ES-I3 (cell line): ENCODE measurements at regions not wholly inside any gene's neighbourhood (a gene's known extent, or its start where the extent isn't known, plus 50 kb on each side); places are given as distances from the start of the nearest gene placed in this dataset.
"Not testable (repeated sequence)": the region's sequence is repeated elsewhere in the genome, so short reads cannot be mapped to it uniquely, and the experiment has no call there.

ENCODE experiments used
- H3K36me3 ChIP-seq: 2 replicates; pipeline ENCODE4 v1.6.1; 2013; ENCODE audit warnings: mild to moderate bottlenecking, low read length, control low read depth, moderate library complexity; ENCODE audit not compliant: insufficient read depth
- H3K4me1 ChIP-seq: 2 replicates; pipeline ENCODE4 v1.6.1; 2013; ENCODE audit warnings: mild to moderate bottlenecking, control low read depth, low read length; ENCODE audit not compliant: insufficient read depth
- H3K9ac ChIP-seq: 2 replicates; pipeline ENCODE4 v1.6.1; 2013; ENCODE audit warnings: low read depth, mild to moderate bottlenecking, low read length, moderate library complexity
- H3K9me3 ChIP-seq: 2 replicates; pipeline ENCODE4 v1.6.1; 2013; ENCODE audit warnings: mild to moderate bottlenecking, low read length, moderate library complexity; ENCODE audit not compliant: control insufficient read depth, insufficient read depth

GRCh38 chr5:63228154-63228553, 649.5 kb downstream of the LRRC70 start:
- Histone ChIP-seq H3K36me3 (no peaks in the 10 kb centered on the region), H3K9me3 (no peaks in the 10 kb centered on the region), H3K4me1 (no peaks in the 10 kb centered on the region), H3K9ac (no peak overlapping the region)

GRCh38 chr5:63220244-63220643, 641.6 kb downstream of the LRRC70 start:
- Histone ChIP-seq H3K4me1 (no peaks in the 10 kb centered on the region), H3K9me3 (no peaks in the 10 kb centered on the region), H3K36me3 (no peaks in the 10 kb centered on the region), H3K9ac (no peak overlapping the region)

GRCh38 chr5:63217422-63217821, 638.8 kb downstream of the LRRC70 start:
- no peak overlapping the region for H3K9ac ChIP-seq
- no peaks in the 10 kb centered on the region for H3K36me3 ChIP-seq
- H3K4me1 ChIP-seq, result no peaks in the 10 kb centered on the region
- H3K9me3 ChIP-seq, result no peaks in the 10 kb centered on the region

- Histone ChIP-seq H3K36me3 (no peaks in the 10 kb centered on the region), H3K4me1 (peaks cover 5% of the 10 kb centered on the region; the same call in 1 of the 2 replicates), H3K9ac (no peak overlapping the region), H3K9me3 (no peaks in the 10 kb centered on the region)
These were observed 634.6 kb downstream of the LRRC70 start for GRCh38 chr5:63213256-63213655.

- no peaks in the 10 kb centered on the region for H3K9me3 ChIP-seq
- H3K4me1 ChIP-seq, result peaks cover 7% of the 10 kb centered on the region
- no peak overlapping the region for H3K9ac ChIP-seq
- no peaks in the 10 kb centered on the region for H3K36me3 ChIP-seq
These were observed 633.0 kb downstream of the LRRC70 start for GRCh38 chr5:63211448-63212132.

- no peak overlapping the region for H3K9ac ChIP-seq
These were observed 627.4 kb downstream of the LRRC70 start for GRCh38 chr5:63205976-63206375.

GRCh38 chr5:63201738-63202137, 623.1 kb downstream of the LRRC70 start:
- H3K9me3 ChIP-seq, result no peaks in the 10 kb centered on the region
- no peaks in the 10 kb centered on the region for H3K36me3 ChIP-seq
- no peak overlapping the region for H3K9ac ChIP-seq
- peaks cover 10% of the 10 kb centered on the region; the same call in 1 of the 2 replicates for H3K4me1 ChIP-seq

More at GRCh38 chr5:63205976-63206375, 627.4 kb downstream of the LRRC70 start:
- Histone ChIP-seq H3K4me1 (peaks cover 10% of the 10 kb centered on the region; the same call in 1 of the 2 replicates), H3K36me3 (no peaks in the 10 kb centered on the region), H3K9me3 (no peaks in the 10 kb centered on the region)

- no peaks in the 10 kb centered on the region for H3K4me1 ChIP-seq
- no peaks in the 10 kb centered on the region for H3K36me3 ChIP-seq
- H3K9me3 ChIP-seq, result no peaks in the 10 kb centered on the region
- no peak overlapping the region for H3K9ac ChIP-seq
These were observed 615.5 kb downstream of the LRRC70 start for GRCh38 chr5:63194126-63194525.

- H3K4me1 ChIP-seq, H3K9me3 ChIP-seq, H3K9ac ChIP-seq, H3K36me3 ChIP-seq: not testable (repeated sequence)
These were observed 601.6 kb downstream of the LRRC70 start for GRCh38 chr5:63180190-63180589.

GRCh38 chr5:63175850-63176249, 597.2 kb downstream of the LRRC70 start:
- Histone ChIP-seq H3K9me3 (no peaks in the 10 kb centered on the region), H3K9ac (no peak overlapping the region), H3K4me1 (no peaks in the 10 kb centered on the region), H3K36me3 (no peaks in the 10 kb centered on the region)

- H3K9ac ChIP-seq, result no peak overlapping the region
- H3K4me1 ChIP-seq, result 0 out of 2 replicates have a peak, but pooled peaks cover under 1% of the 10 kb centered on the region
- H3K9me3 ChIP-seq, result no peaks in the 10 kb centered on the region
- H3K36me3 ChIP-seq, result no peaks in the 10 kb centered on the region
These were observed 591.9 kb downstream of the LRRC70 start for GRCh38 chr5:63170486-63170885.

GRCh38 chr5:63164838-63165535, 586.4 kb downstream of the LRRC70 start:
- no peaks in the 10 kb centered on the region for H3K36me3 ChIP-seq

GRCh38 chr5:63164339-63164738, 585.7 kb downstream of the LRRC70 start:
- H3K4me1 ChIP-seq, result peaks cover 7% of the 10 kb centered on the region; the same call in 1 of the 2 replicates
- no peak overlapping the region for H3K9ac ChIP-seq
- no peaks in the 10 kb centered on the region for H3K36me3 ChIP-seq
- no peaks in the 10 kb centered on the region for H3K9me3 ChIP-seq

More at GRCh38 chr5:63164838-63165535, 586.4 kb downstream of the LRRC70 start:
- H3K4me1 ChIP-seq, result peaks cover 7% of the 10 kb centered on the region; the same call in 1 of the 2 replicates
- H3K9me3 ChIP-seq, result no peaks in the 10 kb centered on the region
- no peak overlapping the region for H3K9ac ChIP-seq

GRCh38 chr5:63155310-63155631, 576.7 kb downstream of the LRRC70 start:
- H3K9ac ChIP-seq, result no peak overlapping the region
- no peaks in the 10 kb centered on the region for H3K36me3 ChIP-seq
- H3K4me1 ChIP-seq, result peaks cover 11% of the 10 kb centered on the region
- H3K9me3 ChIP-seq, result no peaks in the 10 kb centered on the region
